GM12878 (cell line): ENCODE measurements at regions not wholly inside any gene's neighbourhood (a gene's known extent, or its start where the extent isn't known, plus 50 kb on each side); places are given as distances from the start of the nearest gene placed in this dataset.

Experiments
- ATAC-seq: fragments of 200-7000 bp; cut with Tn5 transposase; 3 replicates; pipeline ENCODE4 v1.9.1; 2020; ENCODE audit warnings: mild to moderate bottlenecking, moderate library complexity
- BruUV-seq: library from RNA; stranded (reverse); fragments of 400-500 nt; replicated peaks from 2 replicates; lab custom pipeline; 2021; lab: Mats Ljungman, UMichigan
- CTCF ChIA-PET: fragments of 300-600 bp; sonication (Branson Sonifier 250); formaldehyde crosslinking; extraction: SDS; loops from one replicate; lab custom pipeline; 2021; ENCODE audit warnings: inconsistent platforms; lab: Yijun Ruan, JAX
- POLR2A ChIA-PET: fragments of 350-600 bp; formaldehyde crosslinking; extraction: SDS; loops from one replicate; lab custom pipeline; 2021; ENCODE audit warnings: inconsistent platforms; lab: Charles Lee
- RAD21 ChIA-PET: fragments of 300-600 bp; sonication (Branson Sonifier 250); formaldehyde crosslinking; loops from one replicate; lab custom pipeline; 2023; ENCODE audit warnings: antibody characterized with exemption; ENCODE audit not compliant: unreplicated experiment; lab: Charles Lee
- SMC1A ChIA-PET: fragments of 300-600 bp; sonication (Branson Sonifier 250); formaldehyde crosslinking; loops from one replicate; lab custom pipeline; 2023; ENCODE audit not compliant: unreplicated experiment, uncharacterized antibody; lab: Charles Lee
- DNase-seq: peaks from one replicate; pipeline ENCODE4 v3.0.0-alpha.2; 2011; ENCODE audit warnings: low read depth, low spot score
- FAIRE-seq: peaks from 3 replicates; lab custom pipeline; 2011; peaks lifted over from hg19 to GRCh38; lab: Jason Lieb, UNC
- H2AFZ ChIP-seq: 2 replicates; pipeline ENCODE4 v1.6.0; 2011; ENCODE audit warnings: low read depth, low read length, control low read depth; ENCODE audit not compliant: control insufficient read depth
- H3K27ac ChIP-seq: 2 replicates; pipeline ENCODE4 v1.5.1; 2011; ENCODE audit warnings: control low read depth; ENCODE audit not compliant: control insufficient read depth, insufficient read depth
- H3K27me3 ChIP-seq, 2 experiments: replicated peaks in 1 of 2; 2 replicates each; pipeline versions ENCODE4 v1.6.0 to v1.6.1; 2011; ENCODE audit warnings: low read length in 1 of 2; ENCODE audit not compliant: control insufficient read depth in 2 of 2, insufficient read depth in 2 of 2
- H3K36me3 ChIP-seq, 2 experiments: 2 replicates each; pipeline ENCODE4 v1.5.1; 2011; ENCODE audit warnings: low read length in 1 of 2; ENCODE audit not compliant: control insufficient read depth in 2 of 2, insufficient read depth in 2 of 2
- H3K4me1 ChIP-seq: 2 replicates; pipeline ENCODE4 v1.6.1; 2011; ENCODE audit warnings: mild to moderate bottlenecking, low read length, moderate library complexity, mixed read lengths; ENCODE audit not compliant: control insufficient read depth, insufficient read depth
- H3K4me2 ChIP-seq: 2 replicates; pipeline ENCODE4 v1.6.0; 2011; ENCODE audit warnings: control low read depth; ENCODE audit not compliant: control insufficient read depth, insufficient read depth
- H3K4me3 ChIP-seq: fragments of 200-600 bp; sonication (generic); 2 replicates; pipeline ENCODE4 v1.5.1; 2016
- H3K79me2 ChIP-seq: 2 replicates; pipeline ENCODE4 v1.6.0; 2011; ENCODE audit warnings: low read length; ENCODE audit not compliant: control insufficient read depth, insufficient read depth
- H3K9ac ChIP-seq: 2 replicates; pipeline ENCODE4 v1.8.0; 2011; ENCODE audit warnings: low read length, control low read depth, mixed read lengths; ENCODE audit not compliant: control insufficient read depth, insufficient read depth
- H3K9me3 ChIP-seq: replicated peaks from 3 replicates; pipeline ENCODE4 v1.5.1; 2011; ENCODE audit warnings: mild to moderate bottlenecking, low read length; ENCODE audit not compliant: control insufficient read depth, insufficient read depth
- H4K20me1 ChIP-seq: 2 replicates; pipeline ENCODE4 v1.6.0; 2011; ENCODE audit not compliant: control insufficient read depth, insufficient read depth
- ATF7 ChIP-seq: fragments of 450-650 bp; IDR thresholded peaks from 2 replicates; pipeline ENCODE4 v1.6.1; 2016; ENCODE audit warnings: low read depth, mild to moderate bottlenecking
- BCL11A ChIP-seq: IDR thresholded peaks from 2 replicates; pipeline ENCODE4 v1.6.1; 2011; ENCODE audit warnings: low read depth, low read length
- CEBPB ChIP-seq, 2 experiments: fragments of 150-350 bp in 1 of 2; IDR thresholded peaks; 2 replicates each; pipeline ENCODE4 v1.6.1; 2012 to 2014; ENCODE audit warnings: low read depth in 2 of 2, low read length in 2 of 2, borderline replicate concordance in 1 of 2, inconsistent platforms in 1 of 2
- MYC ChIP-seq: IDR thresholded peaks from 2 replicates; pipeline ENCODE4 v1.6.1; 2011; ENCODE audit warnings: mild to moderate bottlenecking, low read length, moderate library complexity, inconsistent platforms; ENCODE audit not compliant: insufficient read depth, insufficient replicate concordance, insufficient read length, severe bottlenecking
- NFIC ChIP-seq: IDR thresholded peaks from 2 replicates; pipeline ENCODE4 v1.6.1; 2012; ENCODE audit warnings: low read depth, mild to moderate bottlenecking, inconsistent platforms, low read length, moderate library complexity
- NFYB ChIP-seq: IDR thresholded peaks from 2 replicates; pipeline ENCODE4 v1.6.1; 2011; ENCODE audit warnings: low read depth, mild to moderate bottlenecking, low read length, improper control_type of control experiment, moderate library complexity; ENCODE audit not compliant: insufficient read depth
- RAD21 ChIP-seq: IDR thresholded peaks from 2 replicates; pipeline ENCODE4 v1.6.1; 2011; ENCODE audit warnings: mild to moderate bottlenecking, low read depth, low read length, moderate library complexity; ENCODE audit not compliant: insufficient read depth
- ZBED1 ChIP-seq: IDR thresholded peaks from 2 replicates; pipeline ENCODE4 v1.6.1; 2016; ENCODE audit warnings: borderline replicate concordance
- WGBS: methylation state at CpG from one replicate; pipeline ENCODE4 v1.1.6; 2016; ENCODE audit warnings: low lambda C conversion rate; ENCODE audit not compliant: insufficient replicate concordance, insufficient coverage; ENCODE audit errors: missing lambda C conversion rate; 5-methylcytosine and 5-hydroxymethylcytosine counted together
- in situ Hi-C: fragments of 300-500 bp; cut with MboI; formaldehyde crosslinking; loops from 9 replicates; pipeline ENCODE4 v1.14.3; 2018; ENCODE audit warnings: mixed read lengths
- intact Hi-C: fragments of 100-400 bp; cut with micrococcal nuclease; formaldehyde crosslinking; loops from one replicate; pipeline ENCODE4 v1.14.2; 2022; ENCODE audit not compliant: unreplicated experiment
- TF ChIP-seq, protein P1 (sequence below): IDR thresholded peaks from 2 replicates; pipeline ENCODE4 v1.6.1; 2011; ENCODE audit warnings: borderline replicate concordance, low read depth, mild to moderate bottlenecking, moderate library complexity, mixed read lengths, low read length; ENCODE audit not compliant: insufficient read depth; ENCODE audit errors: extremely low read length
- TF ChIP-seq, protein P2 (sequence below): IDR thresholded peaks from 2 replicates; pipeline ENCODE4 v1.6.1; 2012; ENCODE audit warnings: low read length, inconsistent platforms

DNA sequence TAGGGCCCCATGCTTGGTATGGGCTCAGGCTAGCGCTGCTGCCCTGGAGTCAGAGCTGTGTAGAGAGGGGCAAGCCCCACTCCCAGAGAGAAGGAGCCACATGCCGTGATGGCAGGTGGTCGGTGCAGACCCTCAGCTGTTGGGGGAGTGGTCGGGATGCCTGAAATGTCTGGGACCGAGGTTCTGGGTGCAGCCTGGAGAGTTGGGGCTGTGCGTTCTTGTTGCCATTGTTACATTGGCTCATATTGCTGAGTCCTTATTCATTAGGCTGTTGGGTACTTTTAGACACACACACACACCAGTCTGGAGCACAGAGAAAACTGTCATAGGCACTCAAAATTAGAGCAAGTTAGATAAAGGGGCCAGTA, 83.9 kb downstream of the UNC5CL start:
- in situ Hi-C loops = no loop called here
- Histone ChIP-seq H4K20me1 (no peaks in the 10 kb centered on the region; the same call in 1 of the 2 replicates), H3K27me3 (peaks cover 0 to 7% of the 10 kb centered on the region in 2 experiments; a peak in 3 of 4 replicates), H3K4me3 (no peak overlapping the region), H3K27ac (no peak overlapping the region), H2AFZ (no peak overlapping the region), H3K9me3 (no peaks in the 10 kb centered on the region), H3K9ac (no peak overlapping the region), H3K79me2 (no peaks in the 10 kb centered on the region), H3K4me2 (no peak overlapping the region), H3K4me1 (no peaks in the 10 kb centered on the region), H3K36me3 (no peaks in the 10 kb centered on the region)
- FAIRE-seq = no peak
- ChIA-PET CTCF (no interaction called here), SMC1A (no interaction called here), POLR2A (no interaction called here), RAD21 (no interaction called here)
- BruUV-seq = no TSS peak
- 31% methylated on average over 6 of the region's 6 CpGs for WGBS
- no peak for DNase-seq
- TF ChIP-seq RAD21 (no peak), NFYB (no peak), ATF7 (no peak), CEBPB (IDR thresholded peaks at IDR 0.05; ENCODE audit: borderline replicate concordance in 1 of 2, low read depth in 2 of 2, low read length in 2 of 2) (no peak), BCL11A (no peak), ZBED1 (no peak), NFIC (no peak), MYC (no peak)
- TF ChIP-seq, protein P1, sequence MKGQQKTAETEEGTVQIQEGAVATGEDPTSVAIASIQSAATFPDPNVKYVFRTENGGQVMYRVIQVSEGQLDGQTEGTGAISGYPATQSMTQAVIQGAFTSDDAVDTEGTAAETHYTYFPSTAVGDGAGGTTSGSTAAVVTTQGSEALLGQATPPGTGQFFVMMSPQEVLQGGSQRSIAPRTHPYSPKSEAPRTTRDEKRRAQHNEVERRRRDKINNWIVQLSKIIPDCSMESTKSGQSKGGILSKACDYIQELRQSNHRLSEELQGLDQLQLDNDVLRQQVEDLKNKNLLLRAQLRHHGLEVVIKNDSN = no peak
- TF ChIP-seq, protein P2, sequence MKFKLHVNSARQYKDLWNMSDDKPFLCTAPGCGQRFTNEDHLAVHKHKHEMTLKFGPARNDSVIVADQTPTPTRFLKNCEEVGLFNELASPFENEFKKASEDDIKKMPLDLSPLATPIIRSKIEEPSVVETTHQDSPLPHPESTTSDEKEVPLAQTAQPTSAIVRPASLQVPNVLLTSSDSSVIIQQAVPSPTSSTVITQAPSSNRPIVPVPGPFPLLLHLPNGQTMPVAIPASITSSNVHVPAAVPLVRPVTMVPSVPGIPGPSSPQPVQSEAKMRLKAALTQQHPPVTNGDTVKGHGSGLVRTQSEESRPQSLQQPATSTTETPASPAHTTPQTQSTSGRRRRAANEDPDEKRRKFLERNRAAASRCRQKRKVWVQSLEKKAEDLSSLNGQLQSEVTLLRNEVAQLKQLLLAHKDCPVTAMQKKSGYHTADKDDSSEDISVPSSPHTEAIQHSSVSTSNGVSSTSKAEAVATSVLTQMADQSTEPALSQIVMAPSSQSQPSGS = no peak
- no peak for ATAC-seq
- intact Hi-C loops = no loop called here
